ENCODE measurements at regions not wholly inside any gene's neighbourhood (a gene's known extent, or its start where the extent isn't known, plus 50 kb on each side); places are given as distances from the start of the nearest gene placed in this dataset.
A peak's percentile ranks its signal among the peaks of the same experiment; 100 is the strongest.

- DNase-seq, result no peak
Observed at GRCh38 chr2:118310681-118311429, 222.6 kb downstream of the INSIG2 start.

DNA sequence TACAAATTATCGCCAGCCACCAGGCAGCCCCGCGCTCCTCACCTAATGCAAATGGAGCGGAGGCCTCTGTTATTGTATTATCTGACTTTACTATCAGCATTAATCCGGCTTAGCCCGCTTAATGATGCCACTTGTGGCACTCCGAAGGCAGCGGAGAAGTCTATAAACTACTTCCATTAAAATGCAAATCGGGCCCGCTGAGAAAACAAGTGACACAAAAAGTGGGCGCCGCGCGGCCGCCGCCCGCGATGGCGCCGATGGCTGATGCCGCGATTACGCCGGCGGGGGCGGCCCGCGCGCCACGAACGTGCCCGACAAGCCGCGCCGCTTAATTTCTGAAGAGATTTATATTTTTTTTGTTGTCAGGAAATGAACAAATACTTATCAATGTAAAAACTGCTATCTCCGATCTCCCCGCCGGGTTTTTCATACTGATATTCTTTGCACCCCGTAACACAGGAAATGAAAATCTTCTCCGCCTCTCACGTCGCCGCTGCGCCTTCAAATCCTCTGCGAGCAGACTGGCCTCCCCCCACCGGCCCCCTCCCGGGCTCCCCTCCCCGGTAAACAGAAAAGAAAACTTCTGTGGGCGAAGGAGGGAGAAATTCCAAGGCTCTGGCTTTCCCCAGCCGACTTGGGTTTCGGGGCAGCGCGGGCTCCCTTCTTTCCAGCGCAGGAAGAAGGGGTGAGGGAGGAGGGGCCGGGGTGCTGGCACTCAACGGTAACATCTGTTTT lies 221.8 kb downstream of the INSIG2 start:
- DNase-seq, result peak; percentile 52

DNA sequence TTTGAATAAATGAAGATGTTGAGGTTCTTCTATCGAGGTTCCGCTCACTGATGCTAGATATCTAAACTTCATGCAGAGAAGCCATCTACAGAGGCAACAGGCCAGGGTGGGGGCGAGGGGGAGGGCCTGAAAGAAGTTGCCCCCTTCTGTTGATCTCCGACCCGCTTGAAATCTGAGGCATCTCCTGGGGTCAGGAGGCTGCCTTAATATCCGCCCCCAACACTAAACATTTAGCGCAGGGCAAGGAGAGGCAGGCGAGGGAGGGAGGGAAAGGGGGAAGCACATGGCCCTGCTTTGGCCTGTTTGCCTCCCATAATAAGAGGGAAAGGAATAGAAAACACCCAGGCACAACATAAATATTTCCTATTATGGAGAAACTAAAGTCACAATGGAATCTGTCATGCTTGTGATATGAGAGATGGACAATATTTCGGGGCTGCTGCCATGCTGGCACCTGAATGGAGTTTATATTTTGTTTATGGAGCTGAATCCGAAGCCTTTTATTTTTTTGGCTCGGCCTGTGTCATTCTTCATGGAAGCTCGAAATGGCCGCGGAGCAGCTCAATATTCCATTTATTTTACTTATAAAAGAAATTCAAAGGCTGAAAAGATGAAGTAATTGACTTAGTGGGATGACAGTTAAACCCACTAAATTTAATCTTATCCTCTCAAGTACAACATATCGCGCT lies 221.1 kb downstream of the INSIG2 start:
- no peak for DNase-seq

DNA sequence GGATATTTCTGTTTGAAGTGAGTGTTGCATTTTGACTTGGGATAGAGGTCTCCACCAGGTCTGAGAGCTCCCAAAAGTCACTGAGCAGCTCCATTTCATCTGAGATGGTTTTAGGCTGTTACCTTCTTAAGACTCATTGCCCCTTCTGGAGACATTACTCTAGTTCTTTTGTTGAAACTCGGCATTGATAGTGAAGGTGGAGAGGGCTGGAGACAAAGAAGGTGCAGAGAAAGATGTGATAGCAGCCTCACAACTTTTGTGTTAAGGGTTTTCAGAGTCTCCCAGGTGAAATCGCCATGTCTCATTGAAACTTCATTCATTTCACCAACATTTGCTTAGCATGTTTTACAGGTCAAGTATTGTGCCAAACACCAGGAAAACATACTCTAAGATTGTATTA lies 219.6 kb downstream of the INSIG2 start:
- no peak for DNase-seq

- DNase-seq, result no peak
Observed at GRCh38 chr2:118301248-118301647, 213.0 kb downstream of the INSIG2 start.

- no peak for DNase-seq
Observed at GRCh38 chr2:118300832-118301231, 212.6 kb downstream of the INSIG2 start.

GRCh38 chr2:118296663-118297062 lies 208.4 kb downstream of the INSIG2 start:
- DNase-seq, result no peak

DNA sequence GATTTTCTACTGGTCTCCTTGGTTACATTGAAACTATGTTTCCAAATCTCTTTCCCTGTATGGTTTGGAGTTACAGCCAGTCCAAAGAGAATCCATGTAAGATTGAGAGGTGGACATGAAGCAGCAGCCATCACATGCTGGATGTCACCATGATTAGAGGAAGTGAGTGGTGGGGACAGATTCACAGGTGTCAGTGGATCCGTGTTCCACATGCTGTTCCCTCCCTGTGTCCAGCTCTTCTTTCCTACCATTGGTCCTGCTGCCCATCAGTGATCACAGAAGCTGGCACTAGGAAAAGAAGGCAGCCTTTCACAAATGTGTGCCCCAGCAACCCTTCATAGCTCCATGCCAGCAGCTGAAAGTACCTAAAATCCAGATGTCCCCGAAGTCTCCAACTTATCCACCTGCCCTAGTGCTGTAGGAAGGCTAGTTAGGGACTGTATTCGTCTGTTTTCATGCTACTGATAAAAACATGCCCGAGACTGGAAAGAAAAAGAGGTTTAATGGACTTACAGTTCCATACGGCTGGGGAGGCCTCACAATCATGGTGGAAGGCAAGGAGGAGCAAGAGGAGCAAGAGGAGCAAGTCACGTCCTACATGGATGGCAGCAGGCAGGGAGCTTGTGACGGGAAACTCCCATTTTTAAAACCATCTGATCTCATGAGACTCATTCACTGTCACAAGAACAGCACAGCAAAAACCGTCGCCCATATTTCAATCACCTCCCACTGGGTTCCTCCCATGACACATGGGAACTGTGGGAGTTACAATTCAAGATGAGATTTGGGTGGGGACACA lies 207.5 kb downstream of the INSIG2 start:
- DNase-seq, result no peak

DNA sequence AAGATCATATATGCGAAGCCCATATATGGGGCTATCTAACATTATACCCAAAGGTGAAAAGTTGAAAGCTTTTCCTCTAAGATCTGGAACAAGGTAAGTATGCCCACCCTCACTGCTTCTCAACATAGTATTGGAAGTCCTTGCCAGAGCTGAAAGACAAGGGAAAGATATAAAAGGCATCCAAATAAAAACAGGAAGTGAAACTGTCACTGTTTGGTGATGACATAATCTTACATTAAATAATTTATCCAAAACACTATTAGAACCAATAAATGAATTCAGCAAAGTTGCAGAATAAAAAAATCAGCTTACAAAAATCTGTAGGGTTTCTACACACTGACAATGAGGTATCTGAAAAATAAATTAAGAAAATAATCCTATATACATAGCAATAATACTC lies 205.8 kb downstream of the INSIG2 start:
- no peak for DNase-seq

GRCh38 chr2:118292991-118293390 lies 204.7 kb downstream of the INSIG2 start:
- DNase-seq, result no peak

- DNase-seq, result no peak
Observed at GRCh38 chr2:118291251-118291880, 203.1 kb downstream of the INSIG2 start.

GRCh38 chr2:118290411-118291250 lies 202.4 kb downstream of the INSIG2 start:
- no peak for DNase-seq

DNA sequence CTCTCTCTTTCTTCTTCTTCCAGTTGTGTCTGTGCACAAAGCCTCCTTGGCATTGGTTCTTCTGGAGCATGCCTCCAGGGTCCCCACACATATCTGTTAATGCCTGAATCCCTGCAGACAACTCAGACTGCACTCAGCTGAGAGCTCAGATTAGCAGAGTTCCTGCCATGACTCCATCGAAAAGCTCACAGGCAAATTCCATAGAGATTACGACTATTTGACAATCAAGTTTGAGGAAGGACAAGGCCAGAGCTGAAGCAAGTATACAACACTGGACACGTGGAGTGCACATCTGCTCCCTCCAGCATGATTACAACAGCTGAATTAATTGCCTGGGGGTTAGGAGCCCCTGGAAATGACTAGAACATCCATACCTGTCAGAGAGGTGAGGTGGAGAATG lies 190.7 kb downstream of the INSIG2 start:
- DNase-seq, result no peak

DNA sequence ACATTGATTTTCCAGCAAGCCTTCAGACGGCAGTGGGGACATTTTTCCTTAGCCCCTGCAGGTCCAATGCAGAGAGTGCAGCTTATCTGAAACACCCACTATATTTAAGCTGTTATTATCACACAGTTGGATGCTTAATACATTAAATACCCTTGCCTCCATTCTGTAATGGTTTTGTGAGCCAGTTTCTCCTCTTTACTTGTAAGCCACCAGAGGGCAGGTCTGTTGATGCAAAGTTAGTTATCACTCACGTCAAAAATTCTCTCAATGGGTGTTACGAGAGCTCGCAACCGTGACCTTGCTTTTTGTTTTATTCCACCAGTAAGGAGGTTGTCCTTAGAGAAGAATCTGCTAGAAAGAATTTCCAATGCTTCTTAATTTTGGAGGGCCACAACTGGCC lies 189.8 kb downstream of the INSIG2 start:
- DNase-seq, result no peak

- DNase-seq, result no peak
Observed at GRCh38 chr2:118274841-118275510, 186.7 kb downstream of the INSIG2 start.

DNA sequence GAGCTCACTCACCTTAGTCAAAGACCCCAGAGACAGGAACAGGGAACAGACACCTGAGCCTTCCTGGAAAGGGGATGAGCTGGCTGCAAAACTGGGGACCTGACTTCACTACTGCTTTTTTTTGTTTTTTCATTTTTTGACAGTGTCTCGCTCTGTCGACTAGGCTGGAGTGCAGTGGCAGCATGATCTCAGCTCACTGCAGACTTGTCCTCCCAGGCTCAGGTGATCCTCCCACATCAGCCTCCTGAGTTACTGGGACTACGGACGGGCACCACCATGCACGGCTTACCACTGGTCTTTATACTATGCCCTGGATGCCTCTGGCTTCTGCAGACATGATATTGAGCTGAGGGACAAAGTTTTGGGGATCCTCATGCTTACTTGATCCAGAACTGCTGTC lies 184.1 kb downstream of the INSIG2 start:
- no peak for DNase-seq

DNA sequence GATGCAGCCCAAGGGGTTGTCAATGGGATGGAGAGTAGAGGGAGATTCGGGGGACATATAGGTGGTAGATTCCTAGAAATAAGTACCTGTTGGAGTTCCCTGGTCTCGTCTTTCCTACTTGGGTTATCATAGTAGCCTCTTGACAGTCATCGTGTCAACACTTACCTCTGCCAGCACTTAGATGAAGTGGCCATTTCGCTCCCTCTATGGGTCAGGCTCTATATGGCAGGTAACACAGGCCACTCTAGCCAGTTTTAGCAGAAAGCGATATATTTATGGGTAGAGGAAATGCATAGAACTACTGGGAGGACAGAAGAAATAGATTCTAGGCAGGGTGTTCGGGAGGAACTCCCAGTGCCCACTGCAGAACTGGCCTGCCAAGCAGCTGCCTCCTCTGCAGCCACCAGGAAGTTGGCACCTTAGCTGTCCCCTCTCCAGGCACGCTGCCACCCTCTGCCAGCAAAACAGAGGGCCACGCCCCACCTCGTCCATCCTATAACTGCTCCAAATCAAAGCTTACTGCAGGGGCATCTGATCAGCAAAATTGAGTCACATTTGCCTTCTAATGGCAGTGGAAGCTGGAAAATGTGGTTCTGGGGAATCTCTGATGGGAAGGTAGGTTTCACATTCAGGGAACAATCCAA lies 181.3 kb downstream of the INSIG2 start:
- DNase-seq, result no peak

GRCh38 chr2:118268268-118268667 lies 180.0 kb downstream of the INSIG2 start:
- no peak for DNase-seq

DNA sequence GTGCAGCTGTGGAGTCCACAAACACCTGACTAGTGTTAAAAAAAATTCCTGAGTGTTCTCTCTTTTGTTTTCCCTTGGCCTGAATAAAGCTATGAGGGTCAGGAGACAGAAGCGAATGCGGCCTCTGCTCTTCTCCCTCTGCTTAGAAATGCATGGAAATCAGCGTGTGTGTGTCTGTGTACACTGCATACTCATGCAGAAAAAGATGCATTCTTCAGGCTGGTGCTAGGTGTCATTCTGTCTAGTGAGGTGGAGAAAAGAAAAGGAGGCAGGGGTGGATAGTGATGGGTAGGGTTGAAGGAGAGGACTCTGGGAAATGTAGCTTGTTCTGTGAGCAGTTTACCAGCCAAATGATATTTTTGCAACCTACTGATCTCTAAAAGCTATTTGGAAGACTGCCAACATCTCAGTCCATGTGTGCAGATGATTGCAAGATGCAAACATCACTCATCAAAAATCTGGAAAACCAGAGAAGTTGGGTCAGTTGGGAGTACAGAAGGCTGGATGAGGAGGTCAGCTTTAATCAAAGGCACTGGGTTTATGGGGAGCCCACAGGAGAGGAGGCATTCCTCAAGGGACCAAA lies 177.7 kb downstream of the INSIG2 start:
- no peak for DNase-seq

All from activated CD4-positive, alpha-beta T cell treated with anti-CD3 and anti-CD28 coated beads, Interleukin-2, amount 50 U/mL, for 16 hours (primary cell).